ENCODE measurements at regions not wholly inside any gene's neighbourhood (a gene's known extent, or its start where the extent isn't known, plus 50 kb on each side); places are given as distances from the start of the nearest gene placed in this dataset.

- FAIRE-seq (no peak), DNase-seq (ENCODE audit: low read depth, low spot score) (no peak)
- H3K79me2 ChIP-seq (ENCODE audit: control insufficient read depth, insufficient read depth, low read length), result no peaks in the 10 kb centered on the region
- dilution Hi-C loops (cut with MboI; ENCODE audit: extremely low pct_ligation_motif_present, low sequenced_read_pairs) (no loop called here), intact Hi-C loops (cut with micrococcal nuclease) (no loop called here)
- H3K4me3 ChIP-seq (replicated peaks in 1 of 3; ENCODE audit: insufficient read depth in 1 of 3, low read depth in 1 of 3, low read length in 3 of 3), result no peak overlapping the region
- no peaks in the 10 kb centered on the region for H3K9me3 ChIP-seq (replicated peaks; ENCODE audit: control insufficient read depth, insufficient read depth, low read length)
- H3K9ac ChIP-seq (replicated peaks; ENCODE audit: extremely low read depth, insufficient read depth, low read length), result no peak overlapping the region
- H3K27me3 ChIP-seq (ENCODE audit: control insufficient read depth in 2 of 2, insufficient read depth in 2 of 2, low read length in 2 of 2), result no peaks in the 10 kb centered on the region
- POLR2A ChIA-PET, result no interaction called here
- TF ChIP-seq GATA2 (IDR thresholded peaks at IDR 0.05; ENCODE audit: insufficient read depth, insufficient read length, low read depth, low read length) (no peak), EZH2 (IDR thresholded peaks at IDR 0.05; ENCODE audit: borderline replicate concordance, low read depth, low read length, severe bottlenecking) (no peak), POLR2A (IDR thresholded peaks at IDR 0.05; ENCODE audit: low read depth, low read length) (no peak), JUN (IDR thresholded peaks at IDR 0.05; ENCODE audit: borderline replicate concordance, insufficient read depth, insufficient read length, low read depth) (no peak), MYC (IDR thresholded peaks at IDR 0.05; ENCODE audit: low read depth, low read length) (no peak), CTCF (IDR thresholded peaks at IDR 0.05; ENCODE audit: extremely low read depth in 1 of 2, insufficient read depth in 1 of 2, low read depth in 1 of 2, low read length in 2 of 2) (no peak)
- TF ChIP-seq, protein P1, sequence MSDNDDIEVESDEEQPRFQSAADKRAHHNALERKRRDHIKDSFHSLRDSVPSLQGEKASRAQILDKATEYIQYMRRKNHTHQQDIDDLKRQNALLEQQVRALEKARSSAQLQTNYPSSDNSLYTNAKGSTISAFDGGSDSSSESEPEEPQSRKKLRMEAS (IDR thresholded peaks at IDR 0.05; ENCODE audit: insufficient read depth, insufficient read length), result no peak
- BruUV-seq (replicated peaks), result no TSS peak
- H3K4me1 ChIP-seq (ENCODE audit: control insufficient read depth, extremely low read depth, insufficient read depth, low read length), result no peaks in the 10 kb centered on the region
- H2AFZ ChIP-seq (ENCODE audit: low read depth, low read length), result no peak overlapping the region
- no peak overlapping the region for H3K27ac ChIP-seq (ENCODE audit: insufficient read depth, low read depth, low read length)
- H3K9me1 ChIP-seq (replicated peaks; ENCODE audit: control insufficient read depth, extremely low read depth, insufficient read depth, low read length), result no peaks in the 10 kb centered on the region
- CTCF ChIA-PET, result no interaction called here
- no peak overlapping the region for H3K4me2 ChIP-seq (ENCODE audit: insufficient read depth, low read length)
- no peaks in the 10 kb centered on the region for H4K20me1 ChIP-seq (replicated peaks; ENCODE audit: control insufficient read depth, extremely low read depth, insufficient read depth, low read length)
- no peaks in the 10 kb centered on the region for H3K36me3 ChIP-seq (ENCODE audit: control insufficient read depth in 2 of 2, extremely low read depth in 1 of 2, insufficient read depth in 2 of 2, low read length in 2 of 2)
Measured at GRCh38 chr5:30594331-30594730, 599.2 kb upstream of the CDH6 start.

DNA sequence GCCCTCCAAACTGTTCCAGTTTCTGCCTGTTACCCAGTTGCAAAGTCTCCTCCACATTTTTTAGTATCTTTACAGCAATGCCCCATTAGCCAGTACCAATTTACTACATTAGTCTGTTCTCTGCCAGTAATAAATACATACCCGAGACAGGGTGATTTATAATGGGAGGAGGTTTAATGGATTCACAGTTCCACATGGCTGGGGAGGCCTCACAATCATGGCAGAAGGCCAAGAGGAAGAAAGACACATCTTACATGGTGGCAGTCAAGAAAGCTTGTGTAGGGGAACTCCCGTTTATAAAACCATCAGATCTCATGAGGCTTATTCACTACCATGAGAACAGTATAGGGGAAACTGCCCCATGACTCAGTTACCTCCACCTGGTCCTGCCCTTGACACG, 600.7 kb upstream of the CDH6 start:
- Histone ChIP-seq H3K4me1 (ENCODE audit: control insufficient read depth, extremely low read depth, insufficient read depth, low read length) (no peaks in the 10 kb centered on the region), H3K4me3 (replicated peaks in 1 of 3; ENCODE audit: insufficient read depth in 1 of 3, low read depth in 1 of 3, low read length in 3 of 3) (no peak overlapping the region), H3K9me3 (replicated peaks; ENCODE audit: control insufficient read depth, insufficient read depth, low read length) (no peaks in the 10 kb centered on the region), H3K27ac (ENCODE audit: insufficient read depth, low read depth, low read length) (no peak overlapping the region), H2AFZ (ENCODE audit: low read depth, low read length) (no peak overlapping the region), H4K20me1 (replicated peaks; ENCODE audit: control insufficient read depth, extremely low read depth, insufficient read depth, low read length) (no peaks in the 10 kb centered on the region), H3K9ac (replicated peaks; ENCODE audit: extremely low read depth, insufficient read depth, low read length) (no peak overlapping the region), H3K9me1 (replicated peaks; ENCODE audit: control insufficient read depth, extremely low read depth, insufficient read depth, low read length) (no peaks in the 10 kb centered on the region), H3K27me3 (ENCODE audit: control insufficient read depth in 2 of 2, insufficient read depth in 2 of 2, low read length in 2 of 2) (no peaks in the 10 kb centered on the region), H3K36me3 (ENCODE audit: control insufficient read depth in 2 of 2, extremely low read depth in 1 of 2, insufficient read depth in 2 of 2, low read length in 2 of 2) (no peaks in the 10 kb centered on the region), H3K4me2 (ENCODE audit: insufficient read depth, low read length) (no peak overlapping the region), H3K79me2 (ENCODE audit: control insufficient read depth, insufficient read depth, low read length) (no peaks in the 10 kb centered on the region)
- DNase-seq (ENCODE audit: low read depth, low spot score), result no peak
- CTCF ChIA-PET, result no interaction called here
- no peak for FAIRE-seq
- no TSS peak for BruUV-seq (replicated peaks)
- TF ChIP-seq EZH2 (IDR thresholded peaks at IDR 0.05; ENCODE audit: borderline replicate concordance, low read depth, low read length, severe bottlenecking) (no peak), JUN (IDR thresholded peaks at IDR 0.05; ENCODE audit: borderline replicate concordance, insufficient read depth, insufficient read length, low read depth) (no peak), GATA2 (IDR thresholded peaks at IDR 0.05; ENCODE audit: insufficient read depth, insufficient read length, low read depth, low read length) (no peak), POLR2AphosphoS5 (IDR thresholded peaks at IDR 0.05; ENCODE audit: insufficient read depth, low read depth, low read length) (no peak), FOS (IDR thresholded peaks at IDR 0.05; ENCODE audit: borderline replicate concordance, insufficient read depth, low read length) (no peak)
- TF ChIP-seq, protein P1 (IDR thresholded peaks at IDR 0.05; ENCODE audit: insufficient read depth, insufficient read length), result no peak
- POLR2A ChIA-PET, result no interaction called here
- dilution Hi-C loops (cut with MboI; ENCODE audit: extremely low pct_ligation_motif_present, low sequenced_read_pairs), result no loop called here
- intact Hi-C loops (cut with micrococcal nuclease), result no loop called here

All from endothelial cell of umbilical vein (primary cell).